22Rv1 (cell line): ENCODE measurements at regions not wholly inside any gene's neighbourhood (a gene's known extent, or its start where the extent isn't known, plus 50 kb on each side); places are given as distances from the start of the nearest gene placed in this dataset.

Experiments used
- ZFX ChIP-seq: fragments of 450-650 bp; IDR thresholded peaks from 2 replicates; pipeline ENCODE4 v1.6.1; 2017; ENCODE audit warnings: antibody characterized with exemption, borderline replicate concordance
- TF ChIP-seq, protein P1 (sequence below): fragments of 450-650 bp; IDR thresholded peaks from 2 replicates; pipeline ENCODE4 v1.5.1; 2017; ENCODE audit warnings: mild to moderate bottlenecking

DNA sequence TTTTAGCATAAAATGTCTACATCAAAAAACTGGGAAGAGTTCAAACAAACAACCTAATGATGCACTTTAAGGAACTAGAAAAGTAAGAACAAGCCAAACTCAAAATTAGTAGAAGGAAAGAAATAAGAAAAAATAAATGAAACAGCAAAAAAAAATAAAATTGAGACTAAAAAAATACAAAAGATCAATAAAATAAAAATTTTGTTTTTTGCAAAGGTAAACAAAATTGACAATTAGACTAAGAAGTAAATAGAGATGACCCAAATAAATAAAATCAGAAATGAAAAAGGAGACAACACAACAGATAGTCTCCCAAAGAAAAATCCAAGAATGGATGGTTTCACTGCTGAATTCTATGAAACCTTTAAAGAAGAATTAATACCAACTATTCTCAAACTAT lies 89.6 kb upstream of the MME start:
- TF ChIP-seq, protein P1, sequence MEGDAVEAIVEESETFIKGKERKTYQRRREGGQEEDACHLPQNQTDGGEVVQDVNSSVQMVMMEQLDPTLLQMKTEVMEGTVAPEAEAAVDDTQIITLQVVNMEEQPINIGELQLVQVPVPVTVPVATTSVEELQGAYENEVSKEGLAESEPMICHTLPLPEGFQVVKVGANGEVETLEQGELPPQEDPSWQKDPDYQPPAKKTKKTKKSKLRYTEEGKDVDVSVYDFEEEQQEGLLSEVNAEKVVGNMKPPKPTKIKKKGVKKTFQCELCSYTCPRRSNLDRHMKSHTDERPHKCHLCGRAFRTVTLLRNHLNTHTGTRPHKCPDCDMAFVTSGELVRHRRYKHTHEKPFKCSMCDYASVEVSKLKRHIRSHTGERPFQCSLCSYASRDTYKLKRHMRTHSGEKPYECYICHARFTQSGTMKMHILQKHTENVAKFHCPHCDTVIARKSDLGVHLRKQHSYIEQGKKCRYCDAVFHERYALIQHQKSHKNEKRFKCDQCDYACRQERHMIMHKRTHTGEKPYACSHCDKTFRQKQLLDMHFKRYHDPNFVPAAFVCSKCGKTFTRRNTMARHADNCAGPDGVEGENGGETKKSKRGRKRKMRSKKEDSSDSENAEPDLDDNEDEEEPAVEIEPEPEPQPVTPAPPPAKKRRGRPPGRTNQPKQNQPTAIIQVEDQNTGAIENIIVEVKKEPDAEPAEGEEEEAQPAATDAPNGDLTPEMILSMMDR = no peak
- no peak for TF ChIP-seq ZFX
